ENCODE measurements at regions not wholly inside any gene's neighbourhood (a gene's known extent, or its start where the extent isn't known, plus 50 kb on each side); places are given as distances from the start of the nearest gene placed in this dataset.

DNA sequence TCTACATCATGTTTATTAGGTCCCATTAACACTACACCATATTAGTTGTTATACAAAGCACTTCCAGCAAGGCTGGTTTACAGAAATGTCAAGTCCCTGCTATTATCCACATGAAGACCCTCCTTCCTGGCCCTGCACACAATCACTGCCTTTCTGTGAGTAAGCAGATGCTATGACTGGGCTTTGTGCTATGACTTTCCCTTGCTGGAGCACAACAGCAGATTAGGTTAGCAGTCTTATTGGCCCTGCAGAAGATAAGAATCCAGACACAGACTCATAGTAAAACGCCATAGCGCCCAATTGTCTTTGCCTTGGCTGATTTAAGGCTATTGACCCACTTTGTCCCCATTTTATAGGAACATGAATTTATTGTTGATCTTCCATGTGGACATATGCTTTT lies 228.9 kb upstream of the ACTBL2 start:
- DNase-seq (ENCODE audit: low read depth) = no peak

- DNase-seq (ENCODE audit: low read depth) = no peak
Observed at GRCh38 chr5:57710126-57710525, 227.5 kb upstream of the ACTBL2 start.

- DNase-seq (ENCODE audit: low read depth) = no peak
Observed at GRCh38 chr5:57705769-57706168, 223.2 kb upstream of the ACTBL2 start.

DNA sequence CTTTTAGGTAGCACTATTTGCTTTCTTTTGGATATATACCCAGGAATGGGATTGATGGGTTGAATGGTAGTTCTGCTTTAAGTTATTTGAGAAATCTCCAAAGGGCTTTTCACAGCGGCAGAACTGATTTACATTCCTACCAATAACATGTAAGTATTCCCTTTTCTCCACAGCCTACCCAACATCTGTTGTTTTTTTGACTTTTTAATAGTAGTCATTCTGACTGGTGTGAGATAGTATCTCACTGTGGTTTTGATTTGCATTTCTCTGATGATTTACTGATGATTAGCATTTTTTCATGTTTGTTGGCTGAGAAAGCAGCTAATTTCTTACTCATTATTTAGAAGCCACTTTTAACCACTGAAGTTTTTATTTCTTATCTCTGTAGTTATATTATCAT lies 221.1 kb upstream of the ACTBL2 start:
- no peak for DNase-seq (ENCODE audit: low read depth)

DNA sequence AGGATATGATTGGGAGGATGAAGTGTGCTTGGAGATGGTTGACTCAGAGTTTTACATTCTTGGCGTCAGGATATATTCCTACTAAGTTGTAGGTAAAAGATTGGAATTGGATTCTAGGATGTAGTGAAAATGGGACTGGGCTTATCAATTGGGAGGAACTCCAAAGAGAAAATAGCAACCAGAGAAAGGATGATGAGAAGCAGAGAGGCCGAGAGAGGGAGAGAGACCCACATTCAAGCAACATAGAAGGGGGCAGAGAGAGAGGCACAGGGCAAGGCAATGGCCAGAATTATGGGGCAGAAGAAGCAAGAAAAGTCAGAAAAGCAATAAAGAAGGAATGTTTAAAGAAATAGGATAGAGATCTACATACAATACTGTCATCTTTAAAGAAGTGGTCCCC lies 217.9 kb upstream of the ACTBL2 start:
- no peak for DNase-seq (ENCODE audit: low read depth)

DNA sequence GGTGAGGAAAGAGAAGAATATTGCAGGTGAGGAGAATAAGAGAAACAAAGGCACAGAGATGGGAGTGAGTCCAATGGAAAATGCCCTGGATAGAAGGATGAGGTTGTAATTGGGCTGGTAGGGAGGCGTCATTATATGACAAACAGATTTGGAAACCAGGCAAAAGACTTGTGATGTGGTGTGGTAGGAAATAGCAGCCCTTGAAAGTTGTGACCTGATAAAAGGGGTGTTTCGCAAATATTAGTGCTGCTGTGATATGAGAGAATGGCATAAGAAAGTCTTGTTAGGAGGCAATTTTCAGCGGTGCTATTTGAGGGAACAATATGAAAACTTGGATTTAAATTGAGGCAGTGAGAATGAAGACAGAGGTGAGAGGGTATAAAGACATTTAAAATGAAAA lies 217.5 kb upstream of the ACTBL2 start:
- DNase-seq (ENCODE audit: low read depth) = no peak

DNA sequence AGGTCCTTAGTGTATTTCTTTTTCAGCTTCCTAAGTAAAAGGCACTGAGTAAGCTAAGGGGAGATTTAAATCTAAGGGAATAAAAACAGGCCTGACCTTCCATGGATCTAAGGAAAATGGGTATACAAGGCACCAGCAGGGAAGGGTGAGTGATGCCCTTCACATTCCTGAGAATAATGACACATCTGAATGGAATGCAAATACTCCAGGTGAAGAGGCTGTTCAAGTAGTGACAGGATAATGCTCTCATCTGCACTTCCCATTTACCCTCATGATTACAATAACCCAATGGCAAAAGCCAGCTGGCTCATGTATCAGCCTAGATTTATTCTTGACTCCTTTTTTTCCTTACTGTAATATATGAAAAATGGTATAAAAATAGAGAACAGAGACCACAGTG lies 216.2 kb upstream of the ACTBL2 start:
- DNase-seq (ENCODE audit: low read depth) = peak; percentile 82

- DNase-seq (ENCODE audit: low read depth) = no peak
Observed at GRCh38 chr5:57698086-57698485, 215.5 kb upstream of the ACTBL2 start.

- no peak for DNase-seq (ENCODE audit: low read depth)
Observed at GRCh38 chr5:57696825-57697570, 214.4 kb upstream of the ACTBL2 start.

DNA sequence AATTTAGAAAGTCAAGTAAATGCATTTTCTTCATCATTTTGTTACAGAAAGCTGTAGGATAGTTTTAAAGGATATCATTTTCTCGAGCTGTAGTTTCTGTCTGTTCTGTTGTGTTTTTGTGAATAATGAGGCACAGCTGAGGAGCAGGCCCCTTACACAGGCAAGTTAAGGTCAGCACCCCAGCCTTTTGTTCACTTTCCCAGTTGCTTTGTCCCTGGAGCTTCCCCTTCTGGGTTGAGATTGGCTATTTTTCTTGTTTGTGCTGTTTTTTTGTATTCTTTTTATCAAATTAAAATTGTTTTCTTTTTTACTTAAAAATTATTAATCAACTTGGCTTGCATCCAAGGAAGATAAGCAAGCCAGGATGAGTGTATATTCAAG lies 213.8 kb upstream of the ACTBL2 start:
- no peak for DNase-seq (ENCODE audit: low read depth)

GRCh38 chr5:57695706-57696388 lies 213.2 kb upstream of the ACTBL2 start:
- peak; percentile 25 for DNase-seq (ENCODE audit: low read depth)

DNA sequence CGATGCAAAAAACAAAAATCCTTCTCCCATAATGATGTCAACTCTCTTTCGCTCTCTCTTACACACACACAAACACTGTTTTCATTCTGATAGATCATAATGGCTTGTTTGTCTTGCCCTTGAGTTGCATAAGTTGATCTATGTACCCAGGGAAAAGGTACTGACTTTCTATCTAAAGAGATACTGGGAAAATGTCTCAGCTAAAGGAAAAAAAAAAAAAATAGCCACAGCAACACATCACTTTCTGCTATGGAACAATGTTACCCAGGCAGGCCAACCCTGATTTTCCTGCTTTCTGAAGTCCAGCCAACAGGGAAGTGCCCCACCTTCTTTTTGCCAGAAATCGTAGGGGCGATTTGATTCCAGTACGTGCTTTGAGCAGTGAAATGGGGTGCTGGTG lies 212.6 kb upstream of the ACTBL2 start:
- no peak for DNase-seq (ENCODE audit: low read depth)

GRCh38 chr5:57693488-57694305 lies 211.1 kb upstream of the ACTBL2 start:
- DNase-seq (ENCODE audit: low read depth) = no peak

- DNase-seq (ENCODE audit: low read depth) = peak; percentile 97
Observed at GRCh38 chr5:57692582-57693487, 210.2 kb upstream of the ACTBL2 start.

DNA sequence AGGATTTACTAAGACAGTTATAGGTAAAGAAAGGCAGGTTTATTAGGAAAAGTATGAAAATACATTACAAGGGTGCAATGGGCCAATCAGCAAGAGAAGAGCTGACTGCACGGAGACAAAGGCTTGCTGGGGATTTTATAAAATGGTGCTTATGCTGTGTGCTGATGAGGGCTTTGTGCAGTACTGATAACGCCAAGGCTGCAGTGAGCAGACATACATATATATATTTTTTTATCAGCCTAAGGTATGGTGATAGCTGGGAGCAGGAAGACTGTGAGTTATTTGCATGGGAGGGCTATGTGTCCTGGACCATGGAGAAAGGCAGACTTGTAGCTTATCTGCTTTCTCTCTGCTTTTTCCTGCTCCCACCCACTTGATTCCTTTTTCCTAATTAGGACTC lies 208.1 kb upstream of the ACTBL2 start:
- no peak for DNase-seq (ENCODE audit: low read depth)

- DNase-seq (ENCODE audit: low read depth) = no peak
Observed at GRCh38 chr5:57687596-57687995, 205.0 kb upstream of the ACTBL2 start.

DNA sequence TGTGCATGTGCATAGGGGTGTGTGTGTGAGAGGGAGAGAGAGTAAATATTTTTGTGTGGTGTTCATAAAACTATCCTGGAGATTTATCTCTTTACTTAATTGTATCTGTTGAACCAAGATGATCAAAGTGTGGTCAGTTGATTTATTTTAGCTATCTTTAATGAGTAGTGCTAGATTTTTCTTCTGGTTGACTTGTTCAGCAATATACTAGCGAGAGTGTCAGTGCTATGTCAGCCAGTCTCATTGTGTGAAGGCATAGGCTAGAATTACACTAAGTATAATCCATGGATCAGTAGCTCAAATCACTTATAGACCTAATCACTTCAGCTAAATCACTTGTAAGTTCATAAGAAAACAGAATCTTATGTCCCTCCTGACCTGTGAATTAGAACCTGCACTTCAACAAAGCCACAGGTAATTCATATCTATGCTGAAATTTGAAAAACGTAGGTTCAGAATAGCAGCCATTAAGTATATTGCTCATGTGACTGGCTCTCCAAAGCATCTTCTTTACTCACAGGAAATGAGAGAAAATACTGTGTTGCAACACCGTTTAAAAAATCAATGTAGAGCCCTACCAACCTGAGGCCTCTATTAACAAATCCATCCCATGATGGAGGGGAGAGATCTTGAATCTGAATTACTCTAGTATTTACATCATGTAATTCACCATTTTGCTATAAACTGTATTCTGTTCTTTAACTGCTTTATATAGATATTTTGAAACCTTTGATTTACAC lies 203.1 kb upstream of the ACTBL2 start:
- DNase-seq (ENCODE audit: low read depth) = no peak

- DNase-seq (ENCODE audit: low read depth) = no peak
Observed at GRCh38 chr5:57684299-57684702, 201.7 kb upstream of the ACTBL2 start.

GRCh38 chr5:57683036-57683630 lies 200.5 kb upstream of the ACTBL2 start:
- no peak for DNase-seq (ENCODE audit: low read depth)

DNA sequence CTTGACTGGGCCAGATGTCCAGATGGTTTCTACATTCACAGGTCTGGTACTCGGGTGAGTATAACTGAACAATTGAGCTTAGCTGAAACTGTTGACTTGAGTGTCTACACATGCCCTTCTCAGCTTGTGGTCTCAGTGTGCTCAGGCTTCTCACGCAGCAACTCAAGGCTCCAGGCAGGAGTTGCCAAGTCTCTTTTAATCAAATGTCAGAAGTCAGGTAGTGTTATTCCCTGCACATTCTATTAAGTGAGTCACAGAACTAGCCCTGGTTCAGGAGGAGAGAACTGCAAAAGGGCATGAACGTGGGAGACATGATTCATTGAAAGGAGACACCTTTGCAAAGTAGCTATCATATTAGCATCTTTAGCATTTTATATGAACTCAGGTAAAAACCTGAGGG lies 199.3 kb upstream of the ACTBL2 start:
- peak; percentile 63 for DNase-seq (ENCODE audit: low read depth)

GRCh38 chr5:57680686-57681085 lies 198.1 kb upstream of the ACTBL2 start:
- DNase-seq (ENCODE audit: low read depth) = no peak
